Neuron (in vitro differentiated cells): ENCODE measurements at regions not wholly inside any gene's neighbourhood (a gene's known extent, or its start where the extent isn't known, plus 50 kb on each side); places are given as distances from the start of the nearest gene placed in this dataset.
"Not testable (repeated sequence)": the region's sequence is repeated elsewhere in the genome, so short reads cannot be mapped to it uniquely, and the experiment has no call there.

Experiments
- H2AFZ ChIP-seq: one replicate; pipeline ENCODE4 v1.6.1; 2013; ENCODE audit warnings: low read depth, mild to moderate bottlenecking, inconsistent platforms, low read length, moderate library complexity
- H3K27me3 ChIP-seq: one replicate; pipeline ENCODE4 v1.6.1; 2013; ENCODE audit warnings: low read length; ENCODE audit not compliant: insufficient read depth
- H3K36me3 ChIP-seq: one replicate; pipeline ENCODE4 v1.6.1; 2013; ENCODE audit warnings: low read length; ENCODE audit not compliant: insufficient read depth
- H3K4me1 ChIP-seq: one replicate; pipeline ENCODE4 v1.6.1; 2013; ENCODE audit warnings: low read length; ENCODE audit not compliant: insufficient read depth
- H3K4me3 ChIP-seq: 2 replicates; pipeline ENCODE4 v1.5.1; 2013; ENCODE audit warnings: mild to moderate bottlenecking, low read length, moderate library complexity
- H3K9me3 ChIP-seq: one replicate; pipeline ENCODE4 v1.6.1; 2013; ENCODE audit warnings: low read length

- H3K4me1 ChIP-seq: no peaks in the 10 kb centered on the region
- H3K27me3 ChIP-seq: no peaks in the 10 kb centered on the region
- no peaks in the 10 kb centered on the region for H3K9me3 ChIP-seq
- no peak overlapping the region for H2AFZ ChIP-seq
- H3K36me3 ChIP-seq: no peaks in the 10 kb centered on the region
- H3K4me3 ChIP-seq: no peak overlapping the region
These were observed 244.9 kb downstream of the DMAC1 start for GRCh38 chr9:7554699-7555098.

- not testable (repeated sequence) for H3K9me3 ChIP-seq, H3K36me3 ChIP-seq, H2AFZ ChIP-seq, H3K4me3 ChIP-seq, H3K4me1 ChIP-seq, H3K27me3 ChIP-seq
These were observed 246.9 kb downstream of the DMAC1 start for GRCh38 chr9:7552706-7553105.

GRCh38 chr9:7549249-7549648 is 250.3 kb downstream of the DMAC1 start:
- H3K36me3 ChIP-seq: no peaks in the 10 kb centered on the region
- no peaks in the 10 kb centered on the region for H3K4me1 ChIP-seq
- no peak overlapping the region for H3K4me3 ChIP-seq
- no peaks in the 10 kb centered on the region for H3K27me3 ChIP-seq
- no peaks in the 10 kb centered on the region for H3K9me3 ChIP-seq
- no peak overlapping the region for H2AFZ ChIP-seq

DNA sequence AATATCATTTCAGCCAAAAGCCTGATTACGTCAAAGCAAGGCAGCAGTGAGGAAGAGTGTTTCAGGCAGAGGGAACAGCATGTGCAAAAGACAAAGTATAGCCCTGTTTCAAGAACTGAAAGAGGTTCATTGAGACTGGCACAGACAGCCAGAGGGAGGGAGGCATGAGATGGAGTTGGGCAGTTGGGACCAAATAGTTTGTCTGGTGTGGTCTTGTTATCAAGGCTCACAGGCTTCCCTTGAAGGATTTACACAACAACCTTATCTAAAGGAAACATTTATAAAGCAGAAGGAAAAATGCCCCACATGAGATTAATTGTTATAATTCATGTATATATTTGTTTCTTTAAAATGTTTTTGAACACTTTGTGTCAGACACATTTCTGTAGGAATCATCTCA is 253.3 kb downstream of the DMAC1 start:
- no peaks in the 10 kb centered on the region for H3K27me3 ChIP-seq
- H3K4me1 ChIP-seq: no peaks in the 10 kb centered on the region
- H2AFZ ChIP-seq: no peak overlapping the region
- no peaks in the 10 kb centered on the region for H3K36me3 ChIP-seq
- no peak overlapping the region for H3K4me3 ChIP-seq
- no peaks in the 10 kb centered on the region for H3K9me3 ChIP-seq

GRCh38 chr9:7545371-7546165 is 254.0 kb downstream of the DMAC1 start:
- no peaks in the 10 kb centered on the region for H3K27me3 ChIP-seq
- H3K9me3 ChIP-seq: no peaks in the 10 kb centered on the region
- no peaks in the 10 kb centered on the region for H3K4me1 ChIP-seq

GRCh38 chr9:7542693-7543092 is 256.9 kb downstream of the DMAC1 start:
- no peak overlapping the region for H3K4me3 ChIP-seq
- H3K36me3 ChIP-seq: no peaks in the 10 kb centered on the region
- H3K27me3 ChIP-seq: no peaks in the 10 kb centered on the region
- no peaks in the 10 kb centered on the region for H3K4me1 ChIP-seq
- H2AFZ ChIP-seq: no peak overlapping the region
- no peaks in the 10 kb centered on the region for H3K9me3 ChIP-seq

More at GRCh38 chr9:7545371-7546165, 254.0 kb downstream of the DMAC1 start:
- Histone ChIP-seq H3K4me3 (no peak overlapping the region), H2AFZ (no peak overlapping the region), H3K36me3 (no peaks in the 10 kb centered on the region)

- H2AFZ ChIP-seq: no peak overlapping the region
- no peaks in the 10 kb centered on the region for H3K27me3 ChIP-seq
- H3K36me3 ChIP-seq: no peaks in the 10 kb centered on the region
- no peak overlapping the region for H3K4me3 ChIP-seq
- no peaks in the 10 kb centered on the region for H3K9me3 ChIP-seq
- H3K4me1 ChIP-seq: no peaks in the 10 kb centered on the region
These were observed 257.5 kb downstream of the DMAC1 start for GRCh38 chr9:7542126-7542525.

DNA sequence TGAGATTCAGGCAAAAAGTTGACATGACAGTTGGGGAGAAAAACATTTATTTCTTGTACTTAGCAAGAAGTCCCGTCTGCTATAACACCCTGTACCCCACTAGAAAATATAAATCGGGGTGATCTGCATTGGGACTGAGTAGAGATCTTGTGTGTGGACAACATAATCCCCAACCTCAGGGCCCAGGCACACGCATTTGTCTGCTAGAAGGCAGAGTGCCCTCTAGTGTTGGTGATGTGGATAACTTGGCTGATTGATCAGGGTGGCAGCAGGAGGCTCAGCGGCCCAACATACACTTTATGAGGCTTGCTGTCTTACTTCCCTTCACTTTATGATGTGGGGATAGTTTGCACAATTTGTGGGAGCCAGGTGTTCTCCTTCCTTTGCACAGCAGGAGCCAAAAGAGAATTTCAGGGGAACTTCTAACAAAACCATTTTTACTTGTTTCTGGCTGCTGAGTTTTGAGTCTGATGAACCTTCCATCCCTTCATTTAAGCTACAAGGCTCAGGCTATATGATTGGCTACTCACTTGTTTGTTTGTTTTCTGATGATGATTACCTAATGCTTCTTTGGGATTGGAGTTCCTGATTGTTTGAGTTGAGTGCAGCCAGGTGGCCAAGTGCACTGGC is 263.2 kb downstream of the DMAC1 start:
- H3K27me3 ChIP-seq: no peaks in the 10 kb centered on the region
- H3K9me3 ChIP-seq: no peaks in the 10 kb centered on the region
- H3K36me3 ChIP-seq: no peaks in the 10 kb centered on the region
- no peak overlapping the region for H3K4me3 ChIP-seq
- H2AFZ ChIP-seq: no peak overlapping the region
- H3K4me1 ChIP-seq: no peaks in the 10 kb centered on the region

DNA sequence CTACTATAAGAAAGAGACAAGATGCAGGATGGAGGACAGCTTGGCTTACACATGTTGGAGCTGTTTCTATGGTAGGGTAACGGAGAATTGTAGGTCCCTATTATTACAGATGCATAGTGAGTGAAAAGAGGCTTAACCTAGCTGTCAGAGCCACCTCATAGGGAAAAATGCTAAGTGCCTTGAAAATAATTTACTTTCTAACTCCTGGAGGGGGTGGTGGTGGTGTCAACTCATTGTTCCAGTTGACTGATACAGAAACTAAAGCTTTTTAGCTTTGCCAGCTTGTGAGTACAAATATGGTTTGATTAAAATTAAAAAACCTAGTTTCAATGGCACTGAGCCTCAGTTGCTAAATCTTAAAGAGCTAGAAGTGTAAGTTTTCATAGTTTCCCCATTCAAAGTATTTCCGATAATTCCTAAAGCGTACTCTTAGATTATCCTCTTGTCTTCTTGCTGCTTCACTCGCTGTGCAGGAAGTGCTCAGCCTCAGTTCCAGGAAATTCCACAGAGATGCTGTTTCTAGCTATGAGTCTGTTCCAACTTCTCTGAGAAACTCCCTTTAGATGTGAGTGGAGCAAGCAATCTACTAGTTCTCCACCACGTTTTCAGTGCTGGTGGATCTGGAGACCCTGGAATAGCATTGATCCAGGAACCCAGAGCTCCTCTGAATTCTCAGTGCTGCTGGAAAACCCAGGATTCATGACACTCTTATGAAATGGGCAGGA is 265.2 kb downstream of the DMAC1 start:
- Histone ChIP-seq H3K4me1 (no peaks in the 10 kb centered on the region), H3K9me3 (no peaks in the 10 kb centered on the region), H3K4me3 (no peak overlapping the region), H3K27me3 (no peaks in the 10 kb centered on the region), H3K36me3 (no peaks in the 10 kb centered on the region), H2AFZ (no peak overlapping the region)

DNA sequence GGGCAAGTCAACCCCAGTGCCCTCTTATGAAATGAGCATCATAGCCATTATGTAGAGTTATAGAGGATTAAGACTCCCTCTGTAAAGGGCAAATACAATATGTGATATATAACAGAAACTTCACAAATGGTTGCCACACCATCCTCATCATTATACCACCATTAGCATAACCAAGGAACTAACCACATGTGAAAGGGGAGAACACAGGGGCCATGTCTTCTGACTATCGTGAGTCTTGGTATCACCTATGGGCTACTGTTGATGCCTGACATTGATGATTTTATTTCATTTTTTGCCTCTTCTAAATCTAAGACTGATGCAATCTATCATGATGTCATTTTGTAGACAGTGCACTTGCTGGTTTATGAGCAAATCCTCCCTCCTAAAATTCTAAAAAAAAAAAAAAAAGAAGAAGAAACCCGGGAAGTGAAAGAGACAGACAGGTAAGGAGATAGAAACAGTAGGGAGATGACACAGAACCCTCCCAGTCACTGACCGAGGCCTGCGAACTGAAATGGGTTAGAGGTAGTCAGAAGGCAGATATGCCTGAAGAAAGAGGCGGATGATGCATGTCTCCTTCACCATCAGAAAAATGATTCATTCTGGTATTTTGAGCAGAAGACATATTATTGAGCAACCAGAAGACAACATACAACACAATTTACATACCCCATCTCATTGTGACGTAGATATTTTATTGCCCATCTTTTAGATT is 266.0 kb downstream of the DMAC1 start:
- no peaks in the 10 kb centered on the region for H3K9me3 ChIP-seq
- H3K4me3 ChIP-seq: no peak overlapping the region
- H3K27me3 ChIP-seq: no peaks in the 10 kb centered on the region
- no peaks in the 10 kb centered on the region for H3K36me3 ChIP-seq
- no peak overlapping the region for H2AFZ ChIP-seq
- no peaks in the 10 kb centered on the region for H3K4me1 ChIP-seq

DNA sequence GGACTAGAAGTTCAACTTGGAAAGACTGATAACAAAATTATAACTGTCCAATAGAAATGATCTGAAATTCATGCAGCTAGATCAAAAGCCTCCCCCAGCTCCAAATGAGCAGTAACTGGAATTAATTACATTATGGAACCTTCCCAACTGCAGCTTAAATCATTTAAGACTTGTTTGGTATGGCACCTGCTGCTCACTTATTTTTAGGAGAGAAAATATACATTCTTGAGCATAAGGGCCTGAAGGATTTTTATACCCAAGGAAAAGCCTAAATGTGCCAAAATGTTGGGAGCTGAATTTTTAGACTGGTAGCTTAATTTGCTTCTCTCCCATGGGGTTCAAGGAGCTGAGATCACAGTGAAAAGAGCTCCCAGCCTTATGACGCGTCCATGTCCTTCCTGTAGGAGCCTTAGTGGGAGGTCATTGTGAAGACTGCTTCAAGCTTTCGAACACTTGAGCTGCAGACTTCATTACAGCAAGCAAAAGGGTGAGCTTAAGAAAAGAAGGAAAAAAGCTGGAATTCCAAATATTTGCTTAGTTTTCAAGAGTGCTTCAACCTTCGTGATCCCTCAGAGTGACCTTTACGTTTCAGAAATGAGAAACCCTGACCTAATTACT is 276.0 kb downstream of the DMAC1 start:
- no peaks in the 10 kb centered on the region for H3K4me1 ChIP-seq
- H2AFZ ChIP-seq: no peak overlapping the region
- H3K36me3 ChIP-seq: no peaks in the 10 kb centered on the region
- no peaks in the 10 kb centered on the region for H3K9me3 ChIP-seq
- H3K27me3 ChIP-seq: no peaks in the 10 kb centered on the region
- H3K4me3 ChIP-seq: no peak overlapping the region

- no peaks in the 10 kb centered on the region for H3K9me3 ChIP-seq
These were observed 279.2 kb downstream of the DMAC1 start for GRCh38 chr9:7520396-7520795.

More at GRCh38 chr9:7520396-7520795, 279.2 kb downstream of the DMAC1 start:
- Histone ChIP-seq H3K27me3 (no peaks in the 10 kb centered on the region), H3K4me3 (no peak overlapping the region), H3K36me3 (no peaks in the 10 kb centered on the region), H2AFZ (no peak overlapping the region), H3K4me1 (peaks cover 7% of the 10 kb centered on the region)
